Esophagus muscularis mucosa (tissue), 4 donors: ENCODE measurements at regions not wholly inside any gene's neighbourhood (a gene's known extent, or its start where the extent isn't known, plus 50 kb on each side); places are given as distances from the start of the nearest gene placed in this dataset.

Source experiments
- DNase-seq: peaks from one replicate; pipeline ENCODE4 v3.0.0-alpha.2; 2017; ENCODE audit errors: extremely low spot score
- H3K27ac ChIP-seq, 4 donors: fragments of 200-600 bp; sonication (generic); replicated peaks in 1 of 4; 1 replicate in 3 of 4; 2 replicates in 1 of 4; pipeline ENCODE4 v1.5.1; 2016 to 2019; ENCODE audit warnings: mild to moderate bottlenecking in 1 of 4
- H3K27me3 ChIP-seq, 4 donors: fragments of 200-600 bp; sonication (generic); one replicate each; pipeline versions ENCODE4 v1.5.1 to v1.6.0; 2016 to 2019
- H3K36me3 ChIP-seq, 4 donors: fragments of 200-600 bp; sonication (generic); one replicate each; pipeline ENCODE4 v1.5.1; 2016 to 2019
- H3K4me1 ChIP-seq, 4 donors: fragments of 200-600 bp; sonication (generic); one replicate each; pipeline ENCODE4 v1.5.1; 2016 to 2019
- H3K4me3 ChIP-seq, 4 donors: fragments of 200-600 bp; sonication (generic); 1 replicate in 2 of 4; 2 replicates in 2 of 4; pipeline ENCODE4 v1.5.1; 2016 to 2019; ENCODE audit warnings: mild to moderate bottlenecking in 4 of 4, moderate library complexity in 1 of 4
- H3K9me3 ChIP-seq, 4 donors: fragments of 200-600 bp; sonication (generic); 1 replicate in 3 of 4; 2 replicates in 1 of 4; pipeline ENCODE4 v1.5.1; 2016 to 2019
- EP300 ChIP-seq: sonication (generic); formaldehyde crosslinking; IDR thresholded peaks from one replicate; pipeline ENCODE4 v1.6.1; 2017; ENCODE audit warnings: antibody characterized with exemption
- POLR2A ChIP-seq: fragments of 450-650 bp; IDR thresholded peaks from one replicate; pipeline ENCODE4 v1.6.1; 2017; ENCODE audit warnings: antibody characterized with exemption, moderate library complexity, mild to moderate bottlenecking, low read depth
- POLR2AphosphoS5 ChIP-seq, 2 donors: sonication (generic); formaldehyde crosslinking; IDR thresholded peaks; one replicate each; pipeline ENCODE4 v1.6.1; 2017; ENCODE audit warnings: antibody characterized with exemption in 2 of 2
- WGBS: methylation state at CpG from one replicate; pipeline ENCODE4 v1.1.5; 2018; 5-methylcytosine and 5-hydroxymethylcytosine counted together
- intact Hi-C: fragments of 100-400 bp; cut with DNase I; formaldehyde crosslinking; loops from one replicate; pipeline ENCODE4 v1.15.1; 2023
- TF ChIP-seq, protein P1 (sequence below), 3 experiments: fragments of 200-600 bp in 2 of 3; fragments of 450-650 bp in 1 of 3; sonication (generic) in 2 of 3; IDR thresholded peaks; one replicate each; pipeline ENCODE4 v1.5.1; 2017 to 2019; ENCODE audit warnings: antibody characterized with exemption in 3 of 3, mild to moderate bottlenecking in 2 of 3, moderate library complexity in 1 of 3

DNA sequence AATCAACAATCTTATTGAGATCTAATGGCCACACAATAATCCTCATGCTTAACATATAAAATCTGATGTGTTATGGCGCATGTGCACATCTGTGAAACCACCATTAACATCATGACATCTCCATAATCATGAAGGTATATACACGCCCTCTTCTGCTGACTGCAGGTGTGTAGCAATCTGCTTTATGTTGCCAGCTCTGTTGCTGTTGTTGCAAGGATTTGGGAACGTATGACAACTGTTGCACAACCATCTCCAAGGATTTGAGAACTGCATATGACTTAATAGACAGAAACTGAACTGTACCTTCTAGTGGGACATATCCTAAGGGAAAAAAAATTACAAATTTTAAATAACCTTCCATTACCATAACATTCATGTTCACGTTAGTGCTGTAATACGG is 243.5 kb upstream of the HSFY2 start:
- no peaks in the 10 kb centered on the region for H3K27me3 ChIP-seq
- H3K27ac ChIP-seq: no peak overlapping the region
- no CpG with 5 or more reads among the region's 5 CpGs for WGBS
- H3K36me3 ChIP-seq: no peaks in the 10 kb centered on the region
- no peak for DNase-seq
- no peaks in the 10 kb centered on the region for H3K4me1 ChIP-seq
- intact Hi-C loops: no loop called here
- no peak overlapping the region for H3K4me3 ChIP-seq
- TF ChIP-seq, protein P1, sequence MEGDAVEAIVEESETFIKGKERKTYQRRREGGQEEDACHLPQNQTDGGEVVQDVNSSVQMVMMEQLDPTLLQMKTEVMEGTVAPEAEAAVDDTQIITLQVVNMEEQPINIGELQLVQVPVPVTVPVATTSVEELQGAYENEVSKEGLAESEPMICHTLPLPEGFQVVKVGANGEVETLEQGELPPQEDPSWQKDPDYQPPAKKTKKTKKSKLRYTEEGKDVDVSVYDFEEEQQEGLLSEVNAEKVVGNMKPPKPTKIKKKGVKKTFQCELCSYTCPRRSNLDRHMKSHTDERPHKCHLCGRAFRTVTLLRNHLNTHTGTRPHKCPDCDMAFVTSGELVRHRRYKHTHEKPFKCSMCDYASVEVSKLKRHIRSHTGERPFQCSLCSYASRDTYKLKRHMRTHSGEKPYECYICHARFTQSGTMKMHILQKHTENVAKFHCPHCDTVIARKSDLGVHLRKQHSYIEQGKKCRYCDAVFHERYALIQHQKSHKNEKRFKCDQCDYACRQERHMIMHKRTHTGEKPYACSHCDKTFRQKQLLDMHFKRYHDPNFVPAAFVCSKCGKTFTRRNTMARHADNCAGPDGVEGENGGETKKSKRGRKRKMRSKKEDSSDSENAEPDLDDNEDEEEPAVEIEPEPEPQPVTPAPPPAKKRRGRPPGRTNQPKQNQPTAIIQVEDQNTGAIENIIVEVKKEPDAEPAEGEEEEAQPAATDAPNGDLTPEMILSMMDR (IDR thresholded peaks at IDR 0.05): no peak
- TF ChIP-seq EP300: no peak
- TF ChIP-seq POLR2AphosphoS5 (IDR thresholded peaks at IDR 0.05): no peak
- no peak for TF ChIP-seq POLR2A
- no peaks in the 10 kb centered on the region for H3K9me3 ChIP-seq

- Histone ChIP-seq H3K9me3 (no peaks in the 10 kb centered on the region), H3K4me3 (no peak overlapping the region), H3K4me1 (no peaks in the 10 kb centered on the region), H3K27me3 (no peaks in the 10 kb centered on the region), H3K36me3 (no peaks in the 10 kb centered on the region), H3K27ac (no peak overlapping the region)
- no CpG with 5 or more reads among the region's 2 CpGs for WGBS
- TF ChIP-seq EP300: no peak
- no peak for TF ChIP-seq POLR2AphosphoS5 (IDR thresholded peaks at IDR 0.05)
- TF ChIP-seq, protein P1 (IDR thresholded peaks at IDR 0.05): no peak
- TF ChIP-seq POLR2A: no peak
- intact Hi-C loops: no loop called here
- no peak for DNase-seq
These were observed 242.3 kb upstream of the HSFY2 start for GRCh38 chrY:19015854-19016253.

- H3K4me1 ChIP-seq: no peaks in the 10 kb centered on the region
- H3K36me3 ChIP-seq: no peaks in the 10 kb centered on the region
- H3K9me3 ChIP-seq: no peaks in the 10 kb centered on the region
- intact Hi-C loops: no loop called here
- H3K27ac ChIP-seq: no peak overlapping the region
- H3K4me3 ChIP-seq: no peak overlapping the region
- no CpG with 5 or more reads among the region's 2 CpGs for WGBS
- TF ChIP-seq POLR2AphosphoS5 (IDR thresholded peaks at IDR 0.05) (no peak), EP300 (no peak), POLR2A (no peak)
- TF ChIP-seq, protein P1 (IDR thresholded peaks at IDR 0.05): no peak
- DNase-seq: no peak
- no peaks in the 10 kb centered on the region for H3K27me3 ChIP-seq
These were observed 241.7 kb upstream of the HSFY2 start for GRCh38 chrY:19015213-19015612.

GRCh38 chrY:19012985-19013384 is 239.4 kb upstream of the HSFY2 start:
- Histone ChIP-seq H3K27ac (no peak overlapping the region), H3K9me3 (no peaks in the 10 kb centered on the region), H3K36me3 (no peaks in the 10 kb centered on the region), H3K4me3 (no peak overlapping the region), H3K4me1 (no peaks in the 10 kb centered on the region), H3K27me3 (no peaks in the 10 kb centered on the region)
- no peak for TF ChIP-seq EP300
- TF ChIP-seq POLR2AphosphoS5 (IDR thresholded peaks at IDR 0.05): no peak
- TF ChIP-seq, protein P1 (IDR thresholded peaks at IDR 0.05): no peak
- no peak for TF ChIP-seq POLR2A
- intact Hi-C loops: no loop called here
- WGBS: no CpG with 5 or more reads among the region's 2 CpGs
- DNase-seq: no peak

GRCh38 chrY:19011605-19012090 is 238.1 kb upstream of the HSFY2 start:
- Histone ChIP-seq H3K27me3 (no peaks in the 10 kb centered on the region), H3K4me1 (no peaks in the 10 kb centered on the region), H3K4me3 (no peak overlapping the region), H3K27ac (no peak overlapping the region), H3K36me3 (no peaks in the 10 kb centered on the region), H3K9me3 (no peaks in the 10 kb centered on the region)
- DNase-seq: no peak
- intact Hi-C loops: no loop called here
- TF ChIP-seq POLR2AphosphoS5 (IDR thresholded peaks at IDR 0.05) (no peak), POLR2A (no peak), EP300 (no peak)
- TF ChIP-seq, protein P1 (IDR thresholded peaks at IDR 0.05): no peak
- WGBS: no CpG with 5 or more reads among the region's 3 CpGs
